ENCODE measurements at regions not wholly inside any gene's neighbourhood (a gene's known extent, or its start where the extent isn't known, plus 50 kb on each side); places are given as distances from the start of the nearest gene placed in this dataset.

DNA sequence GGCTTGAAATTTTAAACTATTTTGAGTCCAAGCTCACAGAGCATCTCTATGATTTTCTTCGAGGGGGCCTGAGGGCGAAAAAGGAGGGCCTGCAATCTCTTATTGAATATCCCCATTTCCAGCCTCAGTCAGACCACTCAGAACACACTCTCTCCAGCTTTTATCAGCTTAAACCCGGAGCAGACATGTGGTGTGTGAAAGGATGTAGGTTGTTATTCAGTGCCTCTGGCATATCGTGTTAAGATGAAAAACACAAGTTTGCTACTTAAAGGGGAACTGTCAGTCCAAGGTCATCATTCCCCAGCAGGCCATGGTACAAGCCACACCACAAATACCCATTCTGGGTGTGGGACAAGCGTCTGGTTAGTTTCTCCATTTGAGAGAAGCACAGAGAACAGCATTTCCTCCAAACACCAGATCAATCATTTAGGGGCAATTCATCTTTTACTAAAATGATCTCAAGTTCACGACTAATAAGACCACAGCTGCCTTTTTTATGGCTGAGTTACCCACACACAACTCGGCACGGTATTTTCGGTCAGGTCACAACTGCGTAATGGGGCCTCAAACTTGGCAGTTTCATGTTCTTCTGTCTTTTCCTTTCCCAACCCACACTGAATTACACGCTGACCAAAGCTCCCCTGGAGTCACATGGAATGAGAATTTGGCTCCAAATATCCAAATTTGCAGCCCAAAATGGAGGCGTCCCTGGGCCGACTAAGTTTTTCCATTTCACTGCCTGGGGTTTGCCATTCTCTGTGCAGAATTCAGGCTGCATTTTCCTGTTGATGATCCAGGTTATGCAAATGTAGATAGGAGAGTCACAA is 188.4 kb downstream of the SEM1 start:
- Histone ChIP-seq H3K36me3 (ENCODE audit: control insufficient read depth in 2 of 2, extremely low read depth in 1 of 2, insufficient read depth in 2 of 2, low read length in 2 of 2) (no peaks in the 10 kb centered on the region), H3K9me3 (replicated peaks; ENCODE audit: control insufficient read depth, insufficient read depth, low read length) (no peaks in the 10 kb centered on the region), H3K4me3 (replicated peaks in 1 of 3; ENCODE audit: insufficient read depth in 1 of 3, low read depth in 1 of 3, low read length in 3 of 3) (no peak overlapping the region), H3K27ac (ENCODE audit: insufficient read depth, low read depth, low read length) (no peak overlapping the region), H3K79me2 (ENCODE audit: control insufficient read depth, insufficient read depth, low read length) (no peaks in the 10 kb centered on the region), H3K4me2 (ENCODE audit: insufficient read depth, low read length) (no peak overlapping the region), H2AFZ (ENCODE audit: low read depth, low read length) (no peak overlapping the region), H4K20me1 (replicated peaks; ENCODE audit: control insufficient read depth, extremely low read depth, insufficient read depth, low read length) (no peaks in the 10 kb centered on the region), H3K4me1 (ENCODE audit: control insufficient read depth, extremely low read depth, insufficient read depth, low read length) (no peaks in the 10 kb centered on the region), H3K27me3 (ENCODE audit: control insufficient read depth in 2 of 2, insufficient read depth in 2 of 2, low read length in 2 of 2) (no peaks in the 10 kb centered on the region), H3K9ac (replicated peaks; ENCODE audit: extremely low read depth, insufficient read depth, low read length) (no peak overlapping the region), H3K9me1 (replicated peaks; ENCODE audit: control insufficient read depth, extremely low read depth, insufficient read depth, low read length) (no peaks in the 10 kb centered on the region)
- dilution Hi-C loops (cut with MboI; ENCODE audit: extremely low pct_ligation_motif_present, low sequenced_read_pairs) (no loop called here), intact Hi-C loops (cut with micrococcal nuclease) (no loop called here)
- DNase-seq (ENCODE audit: low read depth, low spot score) (no peak), FAIRE-seq (no peak)
- ChIA-PET POLR2A (no interaction called here), CTCF (no interaction called here)
- no TSS peak for BruUV-seq (replicated peaks)
- TF ChIP-seq POLR2A (IDR thresholded peaks at IDR 0.05; ENCODE audit: low read depth, low read length), result no peak
- TF ChIP-seq GATA2 (IDR thresholded peaks at IDR 0.05; ENCODE audit: insufficient read depth, insufficient read length, low read depth, low read length), result no peak
- TF ChIP-seq EZH2 (IDR thresholded peaks at IDR 0.05; ENCODE audit: borderline replicate concordance, low read depth, low read length, severe bottlenecking), result no peak
- TF ChIP-seq CTCF (IDR thresholded peaks at IDR 0.05; ENCODE audit: extremely low read depth in 1 of 2, insufficient read depth in 1 of 2, low read depth in 1 of 2, low read length in 2 of 2), result no peak
- no peak for TF ChIP-seq FOS (IDR thresholded peaks at IDR 0.05; ENCODE audit: borderline replicate concordance, insufficient read depth, low read length)
- no peak for TF ChIP-seq MAX (IDR thresholded peaks at IDR 0.05; ENCODE audit: insufficient read depth, insufficient read length)
- TF ChIP-seq POLR2AphosphoS5 (IDR thresholded peaks at IDR 0.05; ENCODE audit: insufficient read depth, low read depth, low read length), result no peak
- no peak for TF ChIP-seq MYC (IDR thresholded peaks at IDR 0.05; ENCODE audit: low read depth, low read length)
- no peak for TF ChIP-seq JUN (IDR thresholded peaks at IDR 0.05; ENCODE audit: borderline replicate concordance, insufficient read depth, insufficient read length, low read depth)
